ENCODE measurements at regions not wholly inside any gene's neighbourhood (a gene's known extent, or its start where the extent isn't known, plus 50 kb on each side); places are given as distances from the start of the nearest gene placed in this dataset.
A peak's percentile ranks its signal among the peaks of the same experiment; 100 is the strongest.
"Not testable (repeated sequence)": the region's sequence is repeated elsewhere in the genome, so short reads cannot be mapped to it uniquely, and the experiment has no call there.

DNA sequence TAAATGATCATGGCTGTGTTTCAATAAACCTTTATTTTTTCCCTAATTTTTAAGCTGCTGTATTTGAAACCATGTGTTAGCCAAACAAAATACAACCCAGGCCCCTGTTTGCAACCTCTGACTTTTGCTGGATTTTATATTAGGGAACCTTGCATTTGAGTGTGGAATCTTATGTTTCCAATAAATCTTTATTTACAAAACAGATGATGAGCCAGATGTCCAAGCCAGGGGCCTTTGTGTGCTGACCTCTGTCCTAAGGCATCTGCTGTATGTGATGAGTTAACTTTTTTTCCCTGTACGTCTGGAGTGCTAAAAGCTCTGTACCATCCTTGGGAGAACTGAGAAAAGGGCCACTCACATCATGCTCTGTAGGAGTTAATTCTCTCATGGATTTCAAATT lies 162.9 kb downstream of the TRIB2 start:
- no peak for DNase-seq (ENCODE audit: low read depth)

- DNase-seq (ENCODE audit: low read depth): no peak
Observed at GRCh38 chr2:12881952-12882351, 165.2 kb downstream of the TRIB2 start.

DNA sequence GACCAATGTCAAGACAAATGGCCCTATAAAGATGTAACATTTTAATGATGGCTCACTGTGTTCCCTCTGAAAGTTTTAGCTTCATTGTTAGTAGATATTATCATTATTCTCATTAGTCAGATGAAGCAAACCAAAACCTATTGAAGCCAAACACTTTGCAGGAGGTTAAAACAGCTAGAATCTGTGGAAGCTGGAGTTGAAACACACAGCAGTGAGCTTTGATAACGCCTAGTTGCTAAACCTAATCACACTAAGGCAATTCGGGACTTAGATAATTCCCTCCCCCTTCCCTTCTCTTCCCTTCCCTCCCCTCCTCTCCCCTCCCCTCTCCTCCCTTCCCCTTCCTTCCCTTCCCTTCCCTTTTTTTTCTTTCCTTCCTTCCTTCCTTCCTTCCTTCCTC lies 165.7 kb downstream of the TRIB2 start:
- no peak for DNase-seq (ENCODE audit: low read depth)

GRCh38 chr2:12883906-12884305 lies 167.2 kb downstream of the TRIB2 start:
- DNase-seq (ENCODE audit: low read depth): no peak

- DNase-seq (ENCODE audit: low read depth): peak; percentile 77
Observed at GRCh38 chr2:12884713-12885282, 168.1 kb downstream of the TRIB2 start.

- DNase-seq (ENCODE audit: low read depth): no peak
Observed at GRCh38 chr2:12890066-12890465, 173.3 kb downstream of the TRIB2 start.

- DNase-seq (ENCODE audit: low read depth): no peak
Observed at GRCh38 chr2:12890481-12890991, 173.8 kb downstream of the TRIB2 start.

GRCh38 chr2:12895017-12895416 lies 178.3 kb downstream of the TRIB2 start:
- no peak for DNase-seq (ENCODE audit: low read depth)

DNA sequence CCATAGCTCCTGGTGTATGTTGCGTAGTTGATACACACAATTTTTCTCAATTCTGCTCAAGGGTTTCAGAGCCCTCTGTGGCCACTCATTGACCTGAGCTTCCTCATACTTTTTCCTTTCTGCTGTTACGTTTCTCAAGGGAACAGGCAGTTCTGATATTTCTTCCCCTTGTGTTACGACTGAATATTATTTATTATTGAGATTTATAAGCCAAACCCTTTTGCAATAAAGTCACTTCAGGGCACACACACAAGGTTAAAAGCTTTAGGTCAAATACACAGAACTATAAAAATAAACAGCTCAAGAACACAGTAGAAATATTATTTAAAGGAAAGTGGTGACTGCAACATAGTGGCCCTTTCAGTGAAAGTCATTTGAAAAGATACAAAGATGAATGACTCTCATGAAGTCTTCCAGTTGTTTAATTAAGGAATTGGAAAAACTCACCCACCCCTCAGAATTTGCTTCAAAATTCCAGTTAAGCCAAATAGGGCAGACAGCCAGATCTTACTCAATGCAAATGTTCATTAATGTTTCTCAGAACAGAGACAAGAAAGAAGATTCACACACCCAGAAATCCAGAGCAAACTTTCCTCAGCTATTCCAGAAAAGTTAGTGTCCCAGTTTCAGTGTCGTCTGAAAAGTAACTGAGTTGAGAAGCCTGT lies 179.7 kb downstream of the TRIB2 start:
- DNase-seq (ENCODE audit: low read depth): no peak

DNA sequence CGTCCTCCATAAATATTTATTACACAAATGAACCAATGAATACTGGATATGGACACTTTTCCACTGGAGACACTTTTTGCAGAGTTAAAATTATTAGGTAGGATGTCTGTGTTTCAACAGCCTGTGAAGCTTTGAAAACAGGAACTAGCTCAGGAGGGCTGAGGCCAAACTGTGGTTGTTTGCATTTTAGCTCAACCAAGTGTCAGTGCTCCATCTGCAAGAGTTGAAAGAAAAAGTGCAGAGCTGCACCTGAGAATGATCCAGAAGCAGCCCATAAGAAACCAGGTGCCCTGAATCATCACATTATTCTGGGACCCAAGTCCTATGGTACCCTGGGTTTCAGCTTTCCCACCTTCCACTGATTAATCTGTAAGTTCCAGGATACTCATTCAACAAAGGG lies 180.4 kb downstream of the TRIB2 start:
- DNase-seq (ENCODE audit: low read depth): no peak

- DNase-seq (ENCODE audit: low read depth): no peak
Observed at GRCh38 chr2:12903272-12903671, 186.5 kb downstream of the TRIB2 start.

DNA sequence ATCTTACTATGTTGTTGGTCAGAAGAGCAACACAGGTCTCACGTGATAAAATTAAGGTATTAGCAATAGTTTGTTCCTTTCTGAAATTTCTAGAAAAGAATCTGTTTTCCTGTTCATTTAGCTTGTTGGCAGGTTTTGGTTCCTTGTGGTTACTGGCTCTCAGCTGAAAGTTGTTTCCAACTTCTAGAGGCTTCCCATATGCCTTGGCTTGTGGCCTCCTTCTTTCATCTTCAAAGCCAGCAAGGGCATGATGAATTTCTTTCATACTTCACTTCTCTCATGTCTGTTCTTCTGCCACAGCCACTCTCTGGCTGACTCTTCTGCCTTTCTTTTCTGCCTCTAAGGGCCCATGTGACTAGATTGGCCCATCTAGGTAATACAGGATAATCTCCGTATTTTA lies 193.7 kb downstream of the TRIB2 start:
- DNase-seq (ENCODE audit: low read depth): no peak

- no peak for DNase-seq (ENCODE audit: low read depth)
Observed at GRCh38 chr2:12915787-12916186, 199.1 kb downstream of the TRIB2 start.

GRCh38 chr2:12918138-12918834 lies 201.6 kb downstream of the TRIB2 start:
- no peak for DNase-seq (ENCODE audit: low read depth)

- no peak for DNase-seq (ENCODE audit: low read depth)
Observed at GRCh38 chr2:12918835-12919445, 202.2 kb downstream of the TRIB2 start.

- DNase-seq (ENCODE audit: low read depth): no peak
Observed at GRCh38 chr2:12921321-12921720, 204.6 kb downstream of the TRIB2 start.

- peak; percentile 29 for DNase-seq (ENCODE audit: low read depth)
Observed at GRCh38 chr2:12923907-12924610, 207.3 kb downstream of the TRIB2 start.

- not testable (repeated sequence) for DNase-seq (ENCODE audit: low read depth)
Observed at GRCh38 chr2:12926641-12927040, 209.9 kb downstream of the TRIB2 start.

GRCh38 chr2:12928197-12928774 lies 211.6 kb downstream of the TRIB2 start:
- peak; percentile 45 for DNase-seq (ENCODE audit: low read depth)

GRCh38 chr2:12928775-12929401 lies 212.2 kb downstream of the TRIB2 start:
- DNase-seq (ENCODE audit: low read depth): no peak

- DNase-seq (ENCODE audit: low read depth): no peak
Observed at GRCh38 chr2:12929758-12930157, 213.0 kb downstream of the TRIB2 start.

Data from HS-27A (cell line).